ENCODE measurements at regions not wholly inside any gene's neighbourhood (a gene's known extent, or its start where the extent isn't known, plus 50 kb on each side); places are given as distances from the start of the nearest gene placed in this dataset.

DNA sequence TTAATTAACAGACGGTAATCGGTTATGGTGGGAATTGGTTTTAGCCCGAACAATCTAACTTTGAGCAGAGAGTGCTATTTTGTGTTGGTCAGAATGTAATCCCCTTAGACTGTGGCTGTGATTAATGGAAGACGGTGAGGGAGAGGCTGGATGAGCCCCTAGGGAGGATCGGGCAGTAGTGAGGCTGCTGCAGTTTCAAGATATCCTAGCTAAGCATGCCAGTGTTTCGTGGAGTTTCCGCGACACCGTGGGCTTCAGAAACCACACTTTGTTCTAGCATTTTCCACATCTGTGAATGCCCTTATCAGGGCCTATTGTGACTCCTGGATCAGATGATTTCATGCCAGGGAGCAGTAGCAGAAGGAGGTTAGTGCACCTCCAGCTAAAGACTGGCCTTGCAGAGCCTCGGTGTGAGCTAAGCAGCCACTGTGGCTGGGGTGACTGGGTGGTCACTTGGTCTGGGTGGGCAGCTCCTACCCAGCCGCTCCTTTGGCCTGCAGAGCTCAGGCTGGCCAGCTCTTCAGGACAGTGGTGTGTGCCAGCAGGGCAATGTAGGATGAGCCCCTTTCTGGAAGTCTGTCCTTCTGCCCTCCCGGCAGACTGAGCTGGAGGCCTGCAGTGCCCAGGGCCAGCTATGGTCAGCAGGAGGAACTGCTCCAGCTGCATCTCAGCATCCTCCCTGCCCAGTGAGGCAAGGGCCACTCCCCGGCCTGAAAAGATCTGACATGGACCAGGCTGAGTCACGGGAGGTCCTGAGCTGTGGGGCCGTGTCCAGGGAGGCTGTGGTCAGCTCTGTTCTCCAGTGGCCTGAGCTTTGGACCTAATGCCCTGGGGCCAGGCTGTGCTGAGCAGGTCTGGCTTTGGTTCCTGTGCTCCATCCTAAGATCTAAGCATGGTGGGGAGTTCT, 142.6 kb upstream of the GPC1 start:
- Mint-ChIP-seq H3K27ac (ENCODE audit: low read depth) (no peak overlapping the region), H3K27me3 (peaks cover 16% of the 10 kb centered on the region), H3K4me1 (no peaks in the 10 kb centered on the region), H3K9me3 (no peaks in the 10 kb centered on the region), H3K4me3 (no peak overlapping the region), H3K36me3 (ENCODE audit: insufficient read depth) (peaks cover 2% of the 10 kb centered on the region)
- DNase-seq (ENCODE audit: low spot score in 2 of 2) (no peak), ATAC-seq (replicated peaks; ENCODE audit: extremely low read depth, poor library complexity, severe bottlenecking) (no peak)

DNA sequence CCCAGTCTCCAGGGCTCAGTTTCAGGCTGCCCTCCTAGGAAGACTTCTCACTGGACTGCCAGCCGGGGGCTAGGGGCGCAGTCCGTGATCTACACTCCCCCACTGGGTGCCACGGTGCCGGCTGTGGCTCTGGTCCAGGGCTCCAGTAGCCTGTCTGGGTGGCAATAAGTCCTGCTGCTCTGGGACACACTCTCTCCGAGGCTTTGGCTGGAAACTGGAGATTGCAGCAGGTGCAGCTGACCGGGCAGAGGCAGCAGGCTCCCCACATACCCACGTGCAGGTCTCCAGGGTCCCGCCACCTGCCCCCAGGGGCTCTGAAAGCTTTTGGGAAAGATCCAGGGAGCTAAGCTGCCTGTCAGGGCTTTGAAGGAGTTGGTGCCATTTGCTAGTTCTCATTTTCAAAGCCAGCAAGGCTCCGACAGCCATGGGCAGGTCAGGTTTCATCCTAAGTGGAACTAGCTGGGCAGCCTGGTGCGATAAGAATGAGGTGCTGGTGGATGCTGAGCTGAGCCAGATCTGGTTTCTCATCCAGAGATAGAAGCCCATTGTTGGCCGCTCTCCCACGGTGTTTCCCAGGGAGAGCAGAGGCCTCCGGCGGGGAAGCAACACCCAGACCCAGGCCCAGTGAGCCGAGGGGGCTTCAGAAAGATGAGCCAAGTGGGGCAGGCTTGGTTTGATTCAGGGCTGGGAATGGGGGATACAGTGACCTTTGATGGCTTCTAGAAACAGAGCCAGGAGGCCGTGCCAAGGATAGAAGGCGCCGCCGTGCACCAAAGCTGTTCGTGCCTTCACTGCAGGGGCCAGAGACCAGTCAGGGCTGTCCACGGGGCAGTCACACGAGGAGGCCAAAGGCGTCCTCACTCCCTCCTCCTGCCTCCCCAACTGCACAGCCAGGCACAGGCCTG, 141.7 kb upstream of the GPC1 start:
- Mint-ChIP-seq H3K27me3 (peaks cover 16% of the 10 kb centered on the region), H3K9me3 (no peaks in the 10 kb centered on the region), H3K4me1 (no peaks in the 10 kb centered on the region), H3K36me3 (ENCODE audit: insufficient read depth) (peaks cover 2% of the 10 kb centered on the region), H3K4me3 (no peak overlapping the region), H3K27ac (ENCODE audit: low read depth) (no peak overlapping the region)
- DNase-seq (ENCODE audit: low spot score in 2 of 2) (no peak), ATAC-seq (replicated peaks; ENCODE audit: extremely low read depth, poor library complexity, severe bottlenecking) (no peak)

DNA sequence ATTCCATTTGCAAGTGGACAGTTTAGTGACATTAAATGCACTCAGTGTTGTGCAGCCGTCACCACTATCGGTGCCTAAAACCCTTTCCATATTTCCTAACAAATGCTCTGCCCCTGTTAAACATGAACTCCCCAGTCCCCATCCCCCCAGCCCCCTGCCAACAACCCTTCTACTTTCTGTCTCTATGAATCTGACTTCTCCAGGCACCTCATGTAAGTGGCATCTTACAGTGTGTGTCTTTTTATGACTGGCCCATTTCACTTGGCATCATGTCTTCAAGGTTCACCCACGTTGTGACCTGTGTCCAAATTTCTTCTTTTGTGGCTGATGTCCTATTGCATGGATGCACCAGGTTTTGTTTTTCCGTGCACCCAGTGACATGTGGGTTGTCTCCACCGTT, 140.9 kb upstream of the GPC1 start:
- H3K9me3 Mint-ChIP-seq: no peaks in the 10 kb centered on the region
- peaks cover 16% of the 10 kb centered on the region for H3K27me3 Mint-ChIP-seq
- DNase-seq (ENCODE audit: low spot score in 2 of 2) (no peak), ATAC-seq (replicated peaks; ENCODE audit: extremely low read depth, poor library complexity, severe bottlenecking) (no peak)
- no peak overlapping the region for H3K4me3 Mint-ChIP-seq
- no peak overlapping the region for H3K27ac Mint-ChIP-seq (ENCODE audit: low read depth)
- peaks cover 2% of the 10 kb centered on the region for H3K36me3 Mint-ChIP-seq (ENCODE audit: insufficient read depth)
- H3K4me1 Mint-ChIP-seq: no peaks in the 10 kb centered on the region

DNA sequence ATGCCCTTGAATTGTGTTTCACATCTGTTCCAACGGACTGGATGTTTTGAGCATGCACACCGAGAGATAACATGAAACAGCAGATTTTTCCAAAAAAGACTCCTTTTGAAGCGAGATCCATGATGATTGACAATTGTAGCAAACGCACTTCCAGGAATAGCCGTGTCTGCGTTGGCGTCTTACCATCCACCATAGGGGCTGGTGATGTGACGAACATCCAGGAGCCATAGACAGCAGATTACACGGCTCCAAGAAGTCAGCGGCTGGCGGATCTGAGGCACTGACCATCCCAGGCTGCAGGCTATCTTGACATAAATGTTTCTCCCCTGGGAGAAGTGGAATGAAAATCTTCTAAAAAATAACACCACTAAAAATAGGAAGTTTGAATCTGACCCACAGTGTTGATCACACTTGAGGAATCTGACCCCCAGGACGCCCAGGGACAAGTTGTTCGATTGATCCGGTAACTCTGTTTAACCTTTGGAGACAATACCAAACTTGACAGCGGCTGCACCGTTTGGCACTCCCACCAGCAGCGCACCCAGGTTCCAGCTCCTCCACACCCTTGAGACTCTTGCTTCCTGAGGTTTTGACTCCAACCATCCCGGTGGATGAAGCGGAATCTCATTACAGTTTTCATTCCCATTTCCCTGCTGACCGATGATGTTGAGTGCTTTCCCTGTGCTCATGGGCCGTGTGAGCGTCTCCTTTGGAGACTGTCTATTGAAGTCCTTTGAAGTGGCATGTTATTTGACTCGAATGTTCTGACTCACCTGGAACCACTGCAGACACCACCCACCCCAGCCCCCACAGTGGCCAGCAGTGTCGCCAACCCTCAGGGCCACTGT, 140.0 kb upstream of the GPC1 start:
- Mint-ChIP-seq H3K27ac (ENCODE audit: low read depth) (no peak overlapping the region), H3K4me1 (no peaks in the 10 kb centered on the region), H3K9me3 (no peaks in the 10 kb centered on the region), H3K36me3 (ENCODE audit: insufficient read depth) (peaks cover 2% of the 10 kb centered on the region), H3K27me3 (peaks cover 16% of the 10 kb centered on the region), H3K4me3 (no peak overlapping the region)
- DNase-seq (ENCODE audit: low spot score in 2 of 2): no peak
- ATAC-seq (replicated peaks; ENCODE audit: extremely low read depth, poor library complexity, severe bottlenecking): no peak

DNA sequence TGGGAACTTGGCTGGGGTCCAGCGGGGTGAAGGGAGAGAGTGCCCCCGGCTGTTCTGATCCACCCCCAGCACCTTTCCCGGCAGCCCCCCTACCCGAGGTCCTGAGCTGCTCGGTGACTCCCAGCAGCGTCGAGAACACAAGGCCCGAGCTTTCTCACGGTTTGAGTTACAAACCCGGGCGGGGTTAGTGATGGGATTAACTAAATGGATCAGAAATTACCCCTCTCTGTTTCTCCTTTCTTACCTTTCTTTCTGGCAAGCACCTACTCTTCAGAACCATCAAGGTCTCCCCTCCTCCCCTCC, 139.4 kb upstream of the GPC1 start:
- no peak for ATAC-seq (replicated peaks; ENCODE audit: extremely low read depth, poor library complexity, severe bottlenecking)
- Mint-ChIP-seq H3K4me3 (no peak overlapping the region), H3K36me3 (ENCODE audit: insufficient read depth) (peaks cover 2% of the 10 kb centered on the region), H3K9me3 (no peaks in the 10 kb centered on the region), H3K27ac (ENCODE audit: low read depth) (no peak overlapping the region), H3K4me1 (no peaks in the 10 kb centered on the region), H3K27me3 (peaks cover 19% of the 10 kb centered on the region)
- no peak for DNase-seq (ENCODE audit: low spot score in 2 of 2)

DNA sequence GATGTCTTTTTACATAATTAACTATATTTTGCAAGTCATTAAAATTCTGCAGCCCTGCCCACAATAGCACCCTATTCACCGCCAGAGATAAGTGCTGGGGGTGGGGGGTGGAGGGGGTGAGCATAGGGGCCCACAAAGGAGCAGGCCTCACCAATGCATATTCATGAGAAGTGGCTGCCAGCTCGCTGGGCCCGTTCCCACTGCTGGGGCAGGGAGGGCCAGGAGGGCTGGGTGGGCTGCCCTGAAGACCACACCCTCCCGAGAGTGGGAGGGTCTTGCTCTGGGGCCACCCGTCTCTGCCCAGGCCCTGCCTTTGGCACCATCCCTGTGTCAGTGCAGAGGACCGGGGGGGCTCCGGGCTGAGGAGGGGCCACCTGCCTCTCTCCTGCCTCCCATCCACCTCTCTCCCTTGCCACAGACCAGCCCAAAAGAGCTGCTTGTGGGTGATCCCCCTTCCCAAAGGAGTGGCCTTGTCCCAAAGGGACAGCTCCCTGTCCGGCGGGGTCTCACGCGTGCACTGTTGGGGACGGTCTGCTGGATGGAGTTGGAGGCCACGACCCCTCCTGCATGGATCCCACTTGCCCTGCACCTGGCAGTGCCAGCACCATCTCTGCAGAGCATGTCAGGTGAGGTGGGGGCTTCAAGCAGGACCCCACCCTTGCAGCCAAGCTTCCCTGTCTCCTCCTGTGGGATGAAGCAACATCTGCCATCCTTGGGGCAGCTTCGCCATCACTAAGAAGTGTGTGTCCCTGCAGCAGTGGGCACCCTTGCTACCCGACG, 138.8 kb upstream of the GPC1 start:
- peaks cover 25% of the 10 kb centered on the region for H3K27me3 Mint-ChIP-seq
- H3K4me1 Mint-ChIP-seq: no peaks in the 10 kb centered on the region
- H3K9me3 Mint-ChIP-seq: no peaks in the 10 kb centered on the region
- DNase-seq (ENCODE audit: low spot score in 2 of 2) (no peak), ATAC-seq (replicated peaks; ENCODE audit: extremely low read depth, poor library complexity, severe bottlenecking) (no peak)
- no peak overlapping the region for H3K27ac Mint-ChIP-seq (ENCODE audit: low read depth)
- peaks cover 2% of the 10 kb centered on the region for H3K36me3 Mint-ChIP-seq (ENCODE audit: insufficient read depth)
- H3K4me3 Mint-ChIP-seq: no peak overlapping the region

DNA sequence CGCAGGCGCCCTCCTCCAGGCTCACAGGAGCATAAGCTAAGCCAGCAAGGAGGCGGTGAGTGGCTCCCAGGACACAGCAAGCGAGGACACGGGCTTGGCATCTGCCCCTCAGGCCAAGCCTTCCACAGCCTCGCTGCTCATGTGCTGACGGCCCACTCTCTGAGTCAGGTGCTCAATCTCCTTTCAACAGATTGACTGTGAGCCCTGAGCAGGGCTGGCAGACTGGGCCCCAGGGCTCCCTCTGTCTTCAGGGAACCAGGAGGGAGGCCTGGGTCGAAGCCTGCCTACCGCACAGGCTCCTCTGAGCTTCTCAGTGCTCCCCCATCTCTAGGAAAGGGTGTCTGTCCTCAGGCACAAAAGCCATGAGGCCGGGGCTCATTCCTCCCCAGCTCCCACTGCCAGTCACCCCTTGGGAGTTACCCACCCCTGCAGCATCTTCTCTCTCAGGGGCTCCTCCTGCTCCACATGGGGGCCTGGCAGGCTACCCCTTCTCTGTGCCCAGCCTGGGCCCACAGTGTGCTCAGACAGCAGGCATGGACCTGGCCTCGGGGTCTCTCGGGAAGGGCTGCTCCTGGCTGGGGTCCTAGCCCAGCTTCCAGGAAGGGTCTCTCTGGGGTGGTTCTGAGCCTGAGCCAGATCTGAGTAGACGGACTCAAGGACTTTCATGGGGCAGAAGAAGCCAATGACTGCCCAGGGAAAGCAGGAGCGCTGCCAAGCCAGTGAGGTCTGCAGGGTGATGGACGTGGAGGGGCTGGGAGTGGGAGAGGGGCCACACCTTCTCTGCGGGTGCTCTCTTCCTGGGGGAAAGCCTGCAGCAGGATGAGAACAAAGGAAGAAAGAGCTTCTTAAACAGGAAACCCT, 138.0 kb upstream of the GPC1 start:
- Mint-ChIP-seq H3K4me3 (no peak overlapping the region), H3K27ac (ENCODE audit: low read depth) (no peak overlapping the region), H3K9me3 (no peaks in the 10 kb centered on the region), H3K4me1 (no peaks in the 10 kb centered on the region), H3K36me3 (ENCODE audit: insufficient read depth) (peaks cover 2% of the 10 kb centered on the region), H3K27me3 (peaks cover 32% of the 10 kb centered on the region)
- DNase-seq (ENCODE audit: low spot score in 2 of 2): no peak
- ATAC-seq (replicated peaks; ENCODE audit: extremely low read depth, poor library complexity, severe bottlenecking): no peak

DNA sequence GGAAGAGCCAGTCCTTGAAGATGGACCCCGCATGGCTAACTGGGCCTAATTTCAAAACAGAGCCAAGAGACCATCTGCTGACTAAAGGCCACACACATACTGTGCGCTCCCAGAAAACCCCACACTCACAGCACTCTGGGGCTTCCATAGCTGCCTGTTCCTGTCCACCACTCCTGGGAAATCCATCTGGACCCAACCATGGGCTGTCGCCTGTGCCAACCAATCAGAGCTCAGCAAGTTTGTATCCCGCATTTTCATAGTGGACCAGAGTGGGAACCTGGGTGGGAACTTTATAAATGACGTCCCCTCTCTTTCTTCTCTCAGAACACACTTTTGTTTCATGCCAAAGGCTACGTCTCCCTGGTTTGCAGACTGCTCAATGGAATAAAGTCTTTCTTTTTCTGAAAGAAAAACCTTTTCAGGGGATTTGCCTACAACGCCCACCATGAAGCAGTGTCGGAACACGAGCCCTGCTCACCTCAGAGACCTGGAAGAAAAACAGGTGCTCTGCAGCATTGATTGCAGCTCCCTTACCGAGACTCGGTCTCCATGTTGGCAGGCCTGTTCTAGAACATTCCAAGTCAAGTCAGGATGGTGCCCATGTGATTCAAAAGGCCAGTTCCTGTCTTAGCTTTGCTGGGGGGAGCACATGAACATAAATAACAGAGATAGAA, 137.2 kb upstream of the GPC1 start:
- Mint-ChIP-seq H3K9me3 (no peaks in the 10 kb centered on the region), H3K4me1 (no peaks in the 10 kb centered on the region), H3K36me3 (ENCODE audit: insufficient read depth) (peaks cover 2% of the 10 kb centered on the region), H3K27ac (ENCODE audit: low read depth) (no peak overlapping the region), H3K27me3 (peaks cover 35% of the 10 kb centered on the region), H3K4me3 (no peak overlapping the region)
- DNase-seq (ENCODE audit: low spot score in 2 of 2) (no peak), ATAC-seq (replicated peaks; ENCODE audit: extremely low read depth, poor library complexity, severe bottlenecking) (no peak)

DNA sequence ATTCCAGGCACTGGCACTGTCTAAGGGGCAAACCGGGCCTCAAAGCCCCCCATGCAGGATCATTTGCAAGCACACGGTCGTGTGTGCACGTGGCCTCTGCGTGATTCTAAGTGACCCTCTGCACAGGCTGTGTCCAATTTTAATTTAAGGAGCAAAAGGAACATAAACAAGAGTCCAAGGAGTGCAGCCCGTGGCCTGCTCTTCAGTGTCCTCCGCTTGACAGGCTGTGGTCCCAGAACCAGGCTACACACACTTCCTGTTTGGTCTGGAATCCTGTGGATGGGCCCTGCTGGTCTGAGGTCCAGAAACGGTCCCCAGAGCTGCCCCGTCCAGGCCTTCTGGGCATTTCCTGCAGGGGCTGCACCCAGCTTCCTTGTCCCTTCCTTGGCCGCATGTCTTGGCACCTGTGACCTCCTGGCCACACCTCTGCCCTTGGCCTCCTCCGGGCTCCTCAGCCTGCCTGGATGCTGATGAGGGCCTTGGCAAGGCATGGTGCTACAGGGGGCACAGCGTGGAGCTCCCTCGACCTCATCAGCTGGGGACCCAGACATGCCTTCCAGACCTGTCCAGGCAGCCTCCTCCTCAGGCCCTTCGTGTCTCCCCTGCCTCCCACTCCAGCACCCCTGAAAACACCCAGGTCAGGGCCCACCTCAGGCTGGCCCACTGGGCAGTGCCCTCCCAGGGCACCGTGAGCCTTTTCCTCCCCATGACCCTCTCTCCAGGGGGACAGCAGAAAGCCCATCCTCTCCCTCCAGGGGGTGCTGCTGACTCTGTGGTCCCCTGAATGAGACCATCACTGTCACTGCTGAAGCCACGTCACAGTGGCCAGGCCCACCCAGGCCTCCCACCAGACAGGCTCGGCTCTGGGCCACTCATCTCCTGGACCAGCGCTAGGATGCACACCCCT, 136.4 kb upstream of the GPC1 start:
- H3K27me3 Mint-ChIP-seq: peaks cover 43% of the 10 kb centered on the region
- no peaks in the 10 kb centered on the region for H3K4me1 Mint-ChIP-seq
- peaks cover 2% of the 10 kb centered on the region for H3K36me3 Mint-ChIP-seq (ENCODE audit: insufficient read depth)
- H3K9me3 Mint-ChIP-seq: no peaks in the 10 kb centered on the region
- H3K27ac Mint-ChIP-seq (ENCODE audit: low read depth): no peak overlapping the region
- no peak overlapping the region for H3K4me3 Mint-ChIP-seq
- ATAC-seq (replicated peaks; ENCODE audit: extremely low read depth, poor library complexity, severe bottlenecking) (no peak), DNase-seq (ENCODE audit: low spot score in 2 of 2) (no peak)

DNA sequence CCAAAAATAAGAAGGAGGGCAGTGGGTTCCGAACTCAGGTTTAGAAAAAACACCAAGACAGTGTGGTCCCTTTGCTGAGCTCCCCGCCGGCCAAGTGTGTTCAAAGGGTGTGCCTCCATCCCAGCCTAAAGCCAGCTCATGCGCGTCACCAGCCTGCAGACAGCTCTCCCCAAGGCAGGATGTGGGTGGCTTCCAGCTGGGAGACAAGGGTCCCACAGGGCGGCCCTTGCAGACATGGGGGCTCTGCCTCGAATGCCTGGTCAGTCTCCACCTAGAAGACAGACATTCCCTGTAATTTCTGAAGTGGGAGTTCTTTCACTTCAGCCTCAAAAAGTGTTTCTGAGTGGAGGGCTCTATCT, 135.8 kb upstream of the GPC1 start:
- Mint-ChIP-seq H3K9me3 (no peaks in the 10 kb centered on the region), H3K27ac (ENCODE audit: low read depth) (no peak overlapping the region), H3K27me3 (peaks cover 43% of the 10 kb centered on the region), H3K36me3 (ENCODE audit: insufficient read depth) (peaks cover 2% of the 10 kb centered on the region), H3K4me3 (no peak overlapping the region), H3K4me1 (no peaks in the 10 kb centered on the region)
- DNase-seq (ENCODE audit: low spot score in 2 of 2) (no peak), ATAC-seq (replicated peaks; ENCODE audit: extremely low read depth, poor library complexity, severe bottlenecking) (no peak)

All from central memory CD8-positive, alpha-beta T cell (primary cell).